ENCODE measurements at regions not wholly inside any gene's neighbourhood (a gene's known extent, or its start where the extent isn't known, plus 50 kb on each side); places are given as distances from the start of the nearest gene placed in this dataset.

GRCh38 chr4:136465691-136466090 lies 1066.6 kb downstream of the PCDH18 start:
- Histone ChIP-seq H3K9me3 (ENCODE audit: low read length) (no peaks in the 10 kb centered on the region), H3K4me1 (ENCODE audit: insufficient read depth, low read length, severe bottlenecking) (no peaks in the 10 kb centered on the region), H4K20me1 (ENCODE audit: insufficient read depth, low read length) (no peaks in the 10 kb centered on the region), H3K27ac (ENCODE audit: low read depth, low read length, poor library complexity, severe bottlenecking) (no peak overlapping the region), H3K9me2 (ENCODE audit: low read depth, low read length) (no peaks in the 10 kb centered on the region), H3K4me3 (ENCODE audit: low read depth, low read length, poor library complexity, severe bottlenecking) (no peak overlapping the region), H3K27me3 (ENCODE audit: insufficient read depth, low read length) (no peaks in the 10 kb centered on the region), H3K4me2 (ENCODE audit: low read length) (no peak overlapping the region), H2AFZ (ENCODE audit: low read length) (no peak overlapping the region), H3F3A (ENCODE audit: insufficient read depth, low read length) (no peaks in the 10 kb centered on the region), H3K36me3 (ENCODE audit: insufficient read depth, low read length) (no peaks in the 10 kb centered on the region), H3K79me2 (ENCODE audit: insufficient read depth, low read length) (no peaks in the 10 kb centered on the region), H3K9ac (ENCODE audit: low read length) (no peak overlapping the region)
- TF ChIP-seq EZH2 (IDR thresholded peaks at IDR 0.05; ENCODE audit: borderline replicate concordance, low read length) = no peak
- TF ChIP-seq CTCF (IDR thresholded peaks at IDR 0.05; ENCODE audit: low read length) = no peak

GRCh38 chr4:136463941-136464340 lies 1068.4 kb downstream of the PCDH18 start:
- Histone ChIP-seq H3K79me2 (ENCODE audit: insufficient read depth, low read length) (no peaks in the 10 kb centered on the region), H3K9me3 (ENCODE audit: low read length) (no peaks in the 10 kb centered on the region), H3K27me3 (ENCODE audit: insufficient read depth, low read length) (no peaks in the 10 kb centered on the region), H3K9me2 (ENCODE audit: low read depth, low read length) (no peaks in the 10 kb centered on the region), H3K4me2 (ENCODE audit: low read length) (no peak overlapping the region), H3K9ac (ENCODE audit: low read length) (no peak overlapping the region), H2AFZ (ENCODE audit: low read length) (no peak overlapping the region), H3K36me3 (ENCODE audit: insufficient read depth, low read length) (no peaks in the 10 kb centered on the region), H4K20me1 (ENCODE audit: insufficient read depth, low read length) (no peaks in the 10 kb centered on the region), H3K27ac (ENCODE audit: low read depth, low read length, poor library complexity, severe bottlenecking) (no peak overlapping the region), H3K4me3 (ENCODE audit: low read depth, low read length, poor library complexity, severe bottlenecking) (no peak overlapping the region), H3K4me1 (ENCODE audit: insufficient read depth, low read length, severe bottlenecking) (no peaks in the 10 kb centered on the region), H3F3A (ENCODE audit: insufficient read depth, low read length) (no peaks in the 10 kb centered on the region)
- TF ChIP-seq CTCF (IDR thresholded peaks at IDR 0.05; ENCODE audit: low read length) = no peak
- no peak for TF ChIP-seq EZH2 (IDR thresholded peaks at IDR 0.05; ENCODE audit: borderline replicate concordance, low read length)

- H3K9ac ChIP-seq (ENCODE audit: low read length) = no peak overlapping the region
- H3K27ac ChIP-seq (ENCODE audit: low read depth, low read length, poor library complexity, severe bottlenecking) = no peak overlapping the region
- H3K4me3 ChIP-seq (ENCODE audit: low read depth, low read length, poor library complexity, severe bottlenecking) = no peak overlapping the region
- no peaks in the 10 kb centered on the region for H3K27me3 ChIP-seq (ENCODE audit: insufficient read depth, low read length)
- no peak overlapping the region for H2AFZ ChIP-seq (ENCODE audit: low read length)
- H3K4me2 ChIP-seq (ENCODE audit: low read length) = no peak overlapping the region
- no peaks in the 10 kb centered on the region for H3K4me1 ChIP-seq (ENCODE audit: insufficient read depth, low read length, severe bottlenecking)
- TF ChIP-seq EZH2 (IDR thresholded peaks at IDR 0.05; ENCODE audit: borderline replicate concordance, low read length) (no peak), CTCF (IDR thresholded peaks at IDR 0.05; ENCODE audit: low read length) (no peak)
- no peaks in the 10 kb centered on the region for H4K20me1 ChIP-seq (ENCODE audit: insufficient read depth, low read length)
- no peaks in the 10 kb centered on the region for H3K36me3 ChIP-seq (ENCODE audit: insufficient read depth, low read length)
- no peaks in the 10 kb centered on the region for H3K9me3 ChIP-seq (ENCODE audit: low read length)
- H3K79me2 ChIP-seq (ENCODE audit: insufficient read depth, low read length) = no peaks in the 10 kb centered on the region
- no peaks in the 10 kb centered on the region for H3K9me2 ChIP-seq (ENCODE audit: low read depth, low read length)
- no peaks in the 10 kb centered on the region for H3F3A ChIP-seq (ENCODE audit: insufficient read depth, low read length)
These were observed 1070.8 kb downstream of the PCDH18 start for GRCh38 chr4:136461533-136461932.

Measured in OCI-LY1 (cell line).